ENCODE measurements at regions not wholly inside any gene's neighbourhood (a gene's known extent, or its start where the extent isn't known, plus 50 kb on each side); places are given as distances from the start of the nearest gene placed in this dataset.

DNA sequence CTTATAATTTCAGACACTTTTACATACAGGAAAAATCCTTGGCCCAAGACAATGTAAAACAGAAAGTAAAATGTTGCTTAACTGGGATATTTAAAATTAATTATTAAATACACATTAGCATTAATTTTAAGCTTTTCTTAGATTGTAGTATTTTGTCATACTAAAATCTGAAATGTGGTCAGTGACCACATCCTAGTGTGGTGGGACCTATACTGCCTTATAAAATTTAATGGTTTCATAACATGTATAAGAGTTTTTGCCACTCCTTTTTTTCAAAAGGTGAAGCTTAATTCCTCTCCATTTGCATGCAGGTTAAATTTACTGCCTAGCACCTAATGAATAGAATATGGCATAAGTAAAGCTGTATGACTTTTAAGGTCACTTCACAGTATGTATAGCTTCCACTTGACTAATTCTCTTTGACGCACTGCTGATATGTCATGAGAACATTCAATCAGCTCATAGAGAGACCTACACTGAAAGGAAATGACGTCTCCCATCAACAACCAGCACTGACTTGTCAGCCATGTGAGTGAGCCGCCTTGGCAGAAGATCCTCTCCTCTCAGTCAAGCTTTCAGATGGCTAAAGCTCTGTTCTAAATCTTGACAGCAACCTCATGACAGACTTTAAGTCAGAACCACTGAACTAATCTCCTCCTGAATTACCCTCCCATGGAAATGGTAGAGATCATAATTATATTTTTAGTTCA, 847.8 kb downstream of the SI start:
- no peak for DNase-seq

GRCh38 chr3:164224126-164224525, 854.2 kb downstream of the SI start:
- DNase-seq: no peak

- DNase-seq: no peak
These were observed 856.1 kb downstream of the SI start for GRCh38 chr3:164222197-164222596.

DNA sequence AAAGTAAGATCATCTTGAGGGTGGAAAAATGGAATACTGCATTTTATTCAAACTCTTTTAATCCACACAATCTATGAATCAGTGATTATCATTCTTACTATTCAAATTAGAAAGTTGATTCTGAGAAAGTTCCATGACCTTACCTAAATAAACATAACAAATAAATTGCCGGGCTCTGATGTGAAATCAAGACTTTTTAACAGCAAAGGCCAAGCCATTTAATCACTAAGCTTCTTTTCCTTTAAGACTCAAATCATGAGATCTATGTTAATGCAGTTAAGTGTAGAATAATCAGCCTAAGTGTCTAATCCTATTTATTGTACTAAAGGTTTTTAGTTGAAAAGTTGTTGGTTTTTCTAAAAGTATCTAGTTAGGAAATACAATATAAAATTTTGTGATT, 857.0 kb downstream of the SI start:
- DNase-seq: no peak

DNA sequence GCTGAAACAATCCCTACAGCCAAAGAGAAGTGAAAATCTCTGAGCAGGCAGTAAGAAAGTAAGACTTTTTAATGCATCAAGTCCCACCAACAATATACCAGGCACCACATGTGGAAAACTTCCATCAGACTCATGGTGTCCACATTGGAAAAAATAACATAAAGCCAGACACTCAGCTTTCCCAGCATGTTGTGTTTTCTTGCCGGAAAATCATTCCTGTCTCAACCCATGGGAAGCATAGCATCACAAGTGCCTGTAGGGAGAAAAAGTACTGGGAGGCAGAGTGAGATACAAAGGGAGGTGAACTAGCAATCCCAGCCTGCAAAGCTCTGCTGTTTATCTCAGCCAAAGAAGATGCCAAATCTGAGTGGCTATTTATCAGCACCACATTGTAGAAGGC, 868.9 kb downstream of the SI start:
- no peak for DNase-seq

DNA sequence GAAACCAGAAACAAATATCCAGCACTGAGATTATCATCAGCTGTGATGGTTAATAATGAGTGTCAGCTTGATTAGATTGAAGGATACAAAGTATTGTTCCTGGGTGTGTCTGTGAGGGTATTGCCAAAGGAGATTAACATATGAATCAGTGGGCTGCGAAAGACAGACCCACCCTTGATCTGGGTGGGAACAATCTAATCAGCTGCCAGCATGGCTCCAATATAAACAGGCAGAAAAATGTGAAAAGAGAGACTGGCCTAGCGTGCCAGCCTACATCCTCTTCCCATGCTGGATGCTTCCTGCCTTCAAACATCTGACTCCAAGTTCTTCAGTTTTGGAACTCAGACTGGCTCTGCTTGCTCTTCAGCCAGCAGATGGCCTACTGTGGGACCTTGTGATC, 869.5 kb downstream of the SI start:
- no peak for DNase-seq

DNA sequence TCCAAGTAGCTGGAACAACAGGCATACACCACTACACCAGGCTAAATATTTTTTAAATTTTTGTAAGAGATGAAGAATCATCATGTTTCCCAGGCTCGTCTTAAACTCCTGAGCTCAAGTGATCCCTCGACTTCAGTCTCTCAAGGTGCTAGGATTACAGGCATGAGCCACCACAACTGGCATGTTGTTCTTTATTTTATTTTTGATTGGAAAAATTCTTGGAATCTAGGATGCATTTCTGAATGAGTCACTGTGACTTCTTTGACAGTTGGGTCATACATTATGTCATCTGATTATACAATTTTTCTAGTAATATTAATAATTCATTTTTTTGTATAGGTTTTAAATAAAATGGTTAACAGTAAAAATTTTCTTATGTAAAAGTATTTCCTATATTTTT, 870.2 kb downstream of the SI start:
- DNase-seq: no peak

GRCh38 chr3:164200053-164200823, 878.1 kb downstream of the SI start:
- no peak for DNase-seq

GRCh38 chr3:164196477-164196876, 881.8 kb downstream of the SI start:
- no peak for DNase-seq

DNA sequence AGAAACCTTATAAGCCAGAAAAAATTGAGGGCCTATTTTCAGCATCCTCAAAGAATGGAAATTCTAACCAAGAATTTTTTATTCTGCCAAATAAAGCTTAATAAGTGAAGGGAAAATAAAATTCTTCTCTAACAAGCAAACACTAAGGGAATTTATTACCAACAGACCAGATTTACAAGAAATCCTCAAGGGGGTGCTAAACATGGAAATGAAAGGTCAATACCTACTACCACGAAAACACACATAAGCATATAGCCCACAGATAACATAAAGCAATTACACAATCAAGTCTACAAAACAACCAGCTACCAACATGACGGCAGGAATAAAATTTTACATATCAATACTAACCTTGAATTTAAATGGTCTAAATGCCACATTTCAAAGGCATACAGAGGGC, 883.5 kb downstream of the SI start:
- DNase-seq: no peak

DNA sequence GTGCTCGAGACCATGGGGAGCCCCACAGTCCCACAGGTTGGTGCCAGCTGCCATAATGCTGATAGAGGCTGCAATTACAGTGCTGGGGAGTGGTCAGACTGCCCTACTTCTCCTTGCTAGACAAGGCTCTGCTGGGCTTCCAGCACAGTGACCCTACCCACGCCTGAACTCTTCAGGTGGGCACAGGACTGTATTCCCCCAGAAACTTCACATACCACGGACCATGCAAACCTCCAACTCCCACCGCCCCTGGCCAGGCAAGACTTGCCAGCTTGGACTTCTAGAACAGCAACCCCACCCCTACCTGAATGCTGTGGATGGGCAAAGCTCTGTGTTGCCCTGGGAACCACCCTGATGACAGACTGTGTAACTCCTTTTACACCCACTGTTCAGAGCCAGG, 885.3 kb downstream of the SI start:
- DNase-seq: no peak

- no peak for DNase-seq
These were observed 887.7 kb downstream of the SI start for GRCh38 chr3:164190566-164190965.

GRCh38 chr3:164186095-164186494, 892.2 kb downstream of the SI start:
- no peak for DNase-seq

GRCh38 chr3:164179110-164179774, 899.1 kb downstream of the SI start:
- no peak for DNase-seq

GRCh38 chr3:164174059-164174458, 904.2 kb downstream of the SI start:
- DNase-seq: no peak

DNA sequence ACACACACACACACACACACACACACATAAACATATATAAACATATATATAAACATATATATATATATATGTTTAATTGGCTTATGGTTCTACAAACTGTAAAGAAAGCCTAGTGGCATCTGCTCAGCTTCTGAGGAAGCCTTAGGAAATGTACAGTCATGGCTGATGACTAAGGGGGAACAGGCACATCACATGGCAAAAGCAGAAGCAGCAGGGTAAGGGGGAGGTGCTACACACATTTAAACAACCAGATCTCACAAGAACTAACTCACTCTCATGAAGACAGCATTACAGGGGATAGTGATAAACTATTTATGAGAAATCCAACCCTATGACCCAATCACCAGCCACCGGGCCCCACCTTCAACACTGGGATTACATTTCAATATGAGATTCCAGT, 922.9 kb downstream of the SI start:
- DNase-seq: no peak

GRCh38 chr3:164144824-164145223, 933.5 kb downstream of the SI start:
- no peak for DNase-seq

GRCh38 chr3:164132878-164133277, 945.4 kb downstream of the SI start:
- DNase-seq: no peak

DNA sequence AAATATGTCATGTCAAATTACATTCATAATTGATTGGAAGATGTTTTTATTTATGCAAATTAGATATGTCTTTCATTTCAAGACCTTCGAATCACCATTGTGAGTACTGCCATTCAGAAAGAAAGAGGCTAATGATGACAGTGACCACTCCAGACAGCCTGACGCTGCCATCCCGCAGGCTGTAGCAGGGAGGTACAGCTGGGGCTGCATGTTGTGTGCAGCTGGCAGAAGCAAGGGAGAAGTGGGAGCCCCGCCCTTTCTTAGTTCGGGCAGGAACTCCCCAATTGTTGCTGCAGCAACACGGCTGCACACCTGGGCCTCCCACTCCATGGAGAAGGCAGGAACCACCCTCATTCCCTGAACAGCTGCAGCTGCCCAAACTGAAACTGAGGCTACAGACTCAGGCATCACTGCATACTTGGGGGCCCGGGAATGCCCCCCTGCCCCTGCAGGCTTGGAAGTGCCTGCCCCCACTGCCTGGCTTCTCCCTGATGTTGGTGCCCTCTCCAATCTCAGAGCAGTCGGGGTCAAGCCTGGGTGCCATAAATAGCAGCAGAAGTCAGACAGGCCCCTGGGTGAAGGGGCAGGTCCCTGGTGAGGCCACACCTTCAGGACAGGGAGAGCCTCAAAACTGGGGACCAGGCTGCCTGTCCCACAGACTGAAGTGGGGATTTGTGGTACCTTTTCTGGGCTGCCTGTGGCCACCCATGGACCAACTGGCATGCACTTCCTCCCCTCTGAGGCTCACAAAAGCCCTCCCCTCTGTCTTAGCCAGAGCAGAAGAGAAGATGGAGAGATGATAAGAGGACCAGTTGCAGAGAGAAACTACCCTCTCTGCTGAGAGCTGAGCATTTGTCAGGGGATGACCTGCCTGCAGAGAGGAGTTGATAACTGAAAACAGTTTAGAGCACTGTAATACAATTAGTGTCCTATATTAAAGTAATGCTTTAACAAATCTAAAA, 964.6 kb downstream of the SI start:
- DNase-seq: no peak

GRCh38 chr3:164096352-164096751, 981.9 kb downstream of the SI start:
- no peak for DNase-seq

DNA sequence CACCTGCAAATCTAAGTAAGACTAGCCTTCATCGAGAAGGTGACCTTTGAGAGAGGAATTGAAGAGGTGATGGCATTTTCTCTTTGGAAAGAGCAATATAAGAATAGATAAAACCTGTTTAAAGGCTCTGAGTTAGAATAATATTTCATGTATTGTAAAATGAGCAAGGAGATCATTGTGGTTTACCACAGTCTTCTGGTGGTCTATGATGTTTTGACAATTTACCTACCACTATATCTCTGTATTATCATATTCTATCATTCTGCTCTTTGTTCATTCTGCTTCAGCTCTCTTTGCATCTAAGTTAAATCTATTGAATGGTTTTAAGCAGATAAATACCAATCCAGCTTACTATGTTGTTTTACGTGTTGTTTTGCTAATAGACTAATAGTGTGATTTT, 982.3 kb downstream of the SI start:
- no peak for DNase-seq

GRCh38 chr3:164095279-164095678, 983.0 kb downstream of the SI start:
- DNase-seq: no peak

DNA sequence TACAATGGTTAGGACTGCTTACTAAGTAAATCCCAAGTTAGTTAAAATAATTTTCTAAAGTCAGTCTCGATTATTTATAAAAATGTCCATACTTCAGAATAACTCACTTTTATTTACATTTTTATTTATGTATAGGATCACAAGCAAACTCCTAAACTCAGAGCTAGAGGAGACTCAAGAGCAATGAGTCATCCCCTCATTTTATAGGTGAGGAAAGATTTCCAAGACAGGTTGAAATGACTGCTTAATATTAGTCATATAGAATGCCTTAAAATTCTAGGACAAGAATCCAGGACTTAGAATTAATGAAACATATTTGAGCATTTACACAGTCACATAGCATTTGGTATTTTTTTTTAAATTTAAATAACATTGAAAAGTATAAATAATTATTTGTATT, 983.8 kb downstream of the SI start:
- DNase-seq: no peak

All from NCI-H187 treated with DMSO at 0.1 percent for 48 hours (cell line).